Testis (tissue), 2 donors: ENCODE measurements at regions not wholly inside any gene's neighbourhood (a gene's known extent, or its start where the extent isn't known, plus 50 kb on each side); places are given as distances from the start of the nearest gene placed in this dataset.

ENCODE experiments used
- CTCF ChIP-seq, 3 experiments: fragments of 450-650 bp in 2 of 3; fragments of 200-600 bp in 1 of 3; sonication (generic) in 1 of 3; IDR thresholded peaks; one replicate each; pipeline ENCODE4 v1.5.1; 2016 to 2019; ENCODE audit warnings: antibody characterized with exemption in 3 of 3, mild to moderate bottlenecking in 2 of 3, moderate library complexity in 1 of 3
- POLR2A ChIP-seq: fragments of 450-650 bp; IDR thresholded peaks from one replicate; pipeline ENCODE4 v1.6.1; 2017; ENCODE audit warnings: antibody characterized with exemption, mild to moderate bottlenecking, moderate library complexity

- no peak for TF ChIP-seq CTCF (IDR thresholded peaks at IDR 0.05)
- TF ChIP-seq POLR2A: no peak
Measured at GRCh38 chr12:30839643-30840220, 85.0 kb upstream of the CAPRIN2 start.
